HepG2 (cell line): ENCODE measurements at regions not wholly inside any gene's neighbourhood (a gene's known extent, or its start where the extent isn't known, plus 50 kb on each side); places are given as distances from the start of the nearest gene placed in this dataset.

ENCODE experiments used
- ATAC-seq: fragments of 200-7000 bp; cut with Tn5 transposase; 3 replicates; pipeline ENCODE4 v1.9.1; 2020; ENCODE audit warnings: mild to moderate bottlenecking, moderate library complexity
- BruUV-seq: library from RNA; stranded (reverse); fragments of 400-500 nt; replicated peaks from 2 replicates; lab custom pipeline; 2021; lab: Mats Ljungman, UMichigan
- CTCF ChIA-PET: fragments of 300-600 bp; formaldehyde crosslinking; extraction: SDS; loops from one replicate; lab custom pipeline; 2021; ENCODE audit warnings: low total read pairs, inconsistent platforms, low intra/inter-chr PET ratio; lab: Yijun Ruan, JAX
- POLR2A ChIA-PET: fragments of 350-600 bp; sonication (Branson Sonifier 250); formaldehyde crosslinking; loops from one replicate; lab custom pipeline; 2020; ENCODE audit warnings: antibody characterized with exemption, inconsistent platforms; lab: Yijun Ruan, JAX
- DNase-seq: peaks from one replicate; pipeline ENCODE4 v3.0.0-alpha.2; 2015; ENCODE audit warnings: low spot score
- FAIRE-seq: peaks from 3 replicates; lab custom pipeline; 2011; peaks lifted over from hg19 to GRCh38; lab: Jason Lieb, UNC
- H2AFZ ChIP-seq: one replicate; pipeline ENCODE4 v1.6.1; 2011; ENCODE audit warnings: low read length, inconsistent platforms
- H3K27ac ChIP-seq: fragments of 300-600 bp; 3 replicates; pipeline ENCODE4 v1.8.0; 2011; ENCODE audit warnings: mixed run types, mild to moderate bottlenecking, mixed read lengths, low read length, inconsistent platforms; ENCODE audit not compliant: insufficient read depth; ENCODE audit errors: extremely low read length
- H3K27me3 ChIP-seq, 2 experiments: fragments of 200-600 bp in 1 of 2; 2 replicates in 1 of 2; 3 replicates in 1 of 2; pipeline versions ENCODE4 v1.6.0 to v1.8.0; 2011; ENCODE audit warnings: low read length in 2 of 2, mild to moderate bottlenecking in 2 of 2, moderate library complexity in 2 of 2, inconsistent platforms in 1 of 2; ENCODE audit not compliant: insufficient read depth in 2 of 2, control insufficient read depth in 1 of 2
- H3K36me3 ChIP-seq, 2 experiments: fragments of 200-600 bp in 1 of 2; replicated peaks in 1 of 2; 2 replicates in 1 of 2; 3 replicates in 1 of 2; pipeline versions ENCODE4 v1.5.1 to v1.8.0; 2011; ENCODE audit warnings: low read length in 2 of 2, inconsistent platforms in 1 of 2; ENCODE audit not compliant: insufficient read depth in 2 of 2, control insufficient read depth in 1 of 2
- H3K4me1 ChIP-seq: 2 replicates; pipeline ENCODE4 v1.5.1; 2012; ENCODE audit warnings: low read length, inconsistent platforms; ENCODE audit not compliant: insufficient read depth
- H3K4me2 ChIP-seq: 2 replicates; pipeline ENCODE4 v1.6.0; 2011; ENCODE audit warnings: low read depth, low read length, inconsistent platforms
- H3K4me3 ChIP-seq, 3 experiments: fragments of 200-600 bp in 1 of 3; sonication (generic), shearing (Covaris generic) in 1 of 3; replicated peaks in 1 of 3; 2 replicates each; pipeline ENCODE4 v1.5.1; 2011 to 2016; ENCODE audit warnings: low read length in 3 of 3, inconsistent platforms in 2 of 3, low read depth in 2 of 3, mild to moderate bottlenecking in 2 of 3, control low read depth in 1 of 3, mixed read lengths in 1 of 3; ENCODE audit not compliant: insufficient read depth in 1 of 3
- H3K79me2 ChIP-seq: one replicate; pipeline ENCODE4 v1.6.1; 2011; ENCODE audit warnings: low read length, inconsistent platforms; ENCODE audit not compliant: insufficient read depth
- H3K9ac ChIP-seq: 2 replicates; pipeline ENCODE4 v1.6.0; 2011; ENCODE audit warnings: mild to moderate bottlenecking, low read depth, low read length, inconsistent platforms; ENCODE audit not compliant: insufficient read depth
- H3K9me3 ChIP-seq: 2 replicates; pipeline ENCODE4 v1.5.1; 2012; ENCODE audit warnings: mild to moderate bottlenecking, low read length
- H4K20me1 ChIP-seq: 2 replicates; pipeline ENCODE4 v1.6.0; 2011; ENCODE audit warnings: inconsistent platforms, mild to moderate bottlenecking, low read length, moderate library complexity; ENCODE audit not compliant: insufficient read depth
- FOXM1 ChIP-seq: sonication (generic); formaldehyde crosslinking; IDR thresholded peaks from 2 replicates; pipeline ENCODE4 v1.5.0; 2020; ENCODE audit warnings: missing genetic modification reagents
- KMT2A ChIP-seq: sonication (generic); formaldehyde crosslinking; IDR thresholded peaks from 2 replicates; pipeline ENCODE4 v1.4.0; 2020; ENCODE audit warnings: missing genetic modification reagents
- MATR3 ChIP-seq: sonication (generic); formaldehyde crosslinking; IDR thresholded peaks from 2 replicates; pipeline ENCODE4 v1.4.0; 2020; ENCODE audit warnings: missing genetic modification reagents
- NFATC3 ChIP-seq: sonication (generic); formaldehyde crosslinking; IDR thresholded peaks from 2 replicates; pipeline ENCODE4 v1.5.1; 2020; ENCODE audit warnings: mild to moderate bottlenecking, missing genetic modification reagents
- NFRKB ChIP-seq: fragments of 450-650 bp; IDR thresholded peaks from 2 replicates; pipeline ENCODE4 v1.6.1; 2017
- SALL2 ChIP-seq: sonication (generic); formaldehyde crosslinking; IDR thresholded peaks from 2 replicates; pipeline ENCODE4 v1.8.1; 2023; ENCODE audit warnings: mild to moderate bottlenecking, missing genetic modification reagents, inconsistent platforms
- SMARCE1 ChIP-seq: fragments of 450-650 bp; IDR thresholded peaks from 2 replicates; pipeline ENCODE4 v1.6.1; 2017; ENCODE audit warnings: borderline replicate concordance
- TOPORS ChIP-seq: sonication (generic); formaldehyde crosslinking; IDR thresholded peaks from 2 replicates; pipeline ENCODE4 v1.8.0; 2023; ENCODE audit warnings: mild to moderate bottlenecking, missing genetic modification reagents
- ZBTB3 ChIP-seq: sonication (generic); formaldehyde crosslinking; IDR thresholded peaks from 2 replicates; pipeline ENCODE4 v1.4.0; 2020; ENCODE audit warnings: low read depth, mild to moderate bottlenecking, moderate library complexity, missing genetic modification reagents, borderline replicate concordance
- ZNF44 ChIP-seq: sonication (generic); formaldehyde crosslinking; IDR thresholded peaks from 2 replicates; pipeline ENCODE4 v1.5.1; 2020; ENCODE audit warnings: mild to moderate bottlenecking, missing genetic modification reagents
- ZNF598 ChIP-seq: sonication (generic); formaldehyde crosslinking; IDR thresholded peaks from 2 replicates; pipeline ENCODE4 v1.5.1; 2020; ENCODE audit warnings: mild to moderate bottlenecking, missing genetic modification reagents, borderline replicate concordance
- WGBS: methylation state at CpG from one replicate; pipeline ENCODE4 v1.1.6; 2017; ENCODE audit warnings: low lambda C conversion rate; 5-methylcytosine and 5-hydroxymethylcytosine counted together
- in situ Hi-C: cut with HindIII; loops from 2 replicates; pipeline ENCODE4 v1.10.0; 2017; ENCODE audit warnings: low pct_unique_long_range_greater_than_20kb; ENCODE audit not compliant: extremely low pct_ligation_motif_present
- intact Hi-C: fragments of 100-400 bp; cut with micrococcal nuclease; formaldehyde crosslinking; loops from one replicate; pipeline ENCODE4 v1.10.0; 2022; ENCODE audit not compliant: unreplicated experiment
- TF ChIP-seq, protein P1 (sequence below): sonication (generic); formaldehyde crosslinking; IDR thresholded peaks from 2 replicates; pipeline ENCODE4 v1.4.0; 2020; ENCODE audit warnings: missing genetic modification reagents
- TF ChIP-seq, protein P2 (sequence below): sonication (generic); formaldehyde crosslinking; IDR thresholded peaks from 2 replicates; pipeline ENCODE4 v1.5.0; 2020; ENCODE audit warnings: missing genetic modification reagents
- TF ChIP-seq, protein P3 (sequence below), 2 experiments: fragments of 450-650 bp in 1 of 2; sonication (generic) in 1 of 2; formaldehyde crosslinking in 1 of 2; IDR thresholded peaks; 2 replicates each; pipeline versions ENCODE4 v1.6.1 to v1.8.0; 2016 to 2022; ENCODE audit warnings: antibody characterized with exemption in 1 of 2, mild to moderate bottlenecking in 1 of 2, missing genetic modification reagents in 1 of 2

DNA sequence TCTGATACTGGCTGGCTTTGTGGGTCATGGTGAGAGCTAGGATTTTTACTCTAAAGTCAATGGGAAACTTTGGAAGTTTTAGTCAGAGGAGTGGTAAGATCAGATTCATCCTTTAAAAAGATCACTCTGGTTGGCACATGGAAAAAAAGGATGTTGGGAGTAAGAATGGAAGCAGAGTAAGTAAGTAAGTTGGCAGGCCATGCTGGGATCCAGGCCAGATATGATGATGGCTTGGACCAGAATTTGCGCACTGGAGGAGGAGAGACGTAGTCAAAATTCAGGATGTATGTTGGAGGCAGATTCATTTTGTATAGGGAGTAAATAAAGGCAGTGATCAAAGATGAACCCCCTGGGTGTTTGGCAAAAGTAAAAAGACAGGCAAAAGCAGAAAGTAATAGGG is 283.3 kb upstream of the THSD7B start:
- no peak overlapping the region for H2AFZ ChIP-seq
- H3K9ac ChIP-seq = no peak overlapping the region
- POLR2A ChIA-PET = no interaction called here
- no peaks in the 10 kb centered on the region for H3K27me3 ChIP-seq
- H4K20me1 ChIP-seq = no peaks in the 10 kb centered on the region
- DNase-seq (no peak), ATAC-seq (no peak), FAIRE-seq (no peak)
- CTCF ChIA-PET = no interaction called here
- H3K9me3 ChIP-seq = peaks cover 18% of the 10 kb centered on the region; the same call in 1 of the 2 replicates
- H3K4me3 ChIP-seq = no peak overlapping the region
- H3K36me3 ChIP-seq = no peaks in the 10 kb centered on the region
- H3K4me1 ChIP-seq = no peaks in the 10 kb centered on the region
- 49% methylated on average over 2 of the region's 2 CpGs for WGBS
- H3K79me2 ChIP-seq = no peaks in the 10 kb centered on the region
- no peak overlapping the region for H3K4me2 ChIP-seq
- no peak overlapping the region for H3K27ac ChIP-seq
- no TSS peak for BruUV-seq
- in situ Hi-C loops = no loop called here
- intact Hi-C loops = no loop called here
- TF ChIP-seq SMARCE1 = no peak
- TF ChIP-seq, protein P1, sequence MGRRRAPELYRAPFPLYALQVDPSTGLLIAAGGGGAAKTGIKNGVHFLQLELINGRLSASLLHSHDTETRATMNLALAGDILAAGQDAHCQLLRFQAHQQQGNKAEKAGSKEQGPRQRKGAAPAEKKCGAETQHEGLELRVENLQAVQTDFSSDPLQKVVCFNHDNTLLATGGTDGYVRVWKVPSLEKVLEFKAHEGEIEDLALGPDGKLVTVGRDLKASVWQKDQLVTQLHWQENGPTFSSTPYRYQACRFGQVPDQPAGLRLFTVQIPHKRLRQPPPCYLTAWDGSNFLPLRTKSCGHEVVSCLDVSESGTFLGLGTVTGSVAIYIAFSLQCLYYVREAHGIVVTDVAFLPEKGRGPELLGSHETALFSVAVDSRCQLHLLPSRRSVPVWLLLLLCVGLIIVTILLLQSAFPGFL (CRISPR knock-in tag) = no peak
- TF ChIP-seq KMT2A = no peak
- no peak for TF ChIP-seq ZBTB3 (CRISPR knock-in tag)
- TF ChIP-seq, protein P2, sequence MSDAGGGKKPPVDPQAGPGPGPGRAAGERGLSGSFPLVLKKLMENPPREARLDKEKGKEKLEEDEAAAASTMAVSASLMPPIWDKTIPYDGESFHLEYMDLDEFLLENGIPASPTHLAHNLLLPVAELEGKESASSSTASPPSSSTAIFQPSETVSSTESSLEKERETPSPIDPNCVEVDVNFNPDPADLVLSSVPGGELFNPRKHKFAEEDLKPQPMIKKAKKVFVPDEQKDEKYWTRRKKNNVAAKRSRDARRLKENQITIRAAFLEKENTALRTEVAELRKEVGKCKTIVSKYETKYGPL (CRISPR knock-in tag) = no peak
- TF ChIP-seq FOXM1 (CRISPR knock-in tag) = no peak
- no peak for TF ChIP-seq ZNF598 (CRISPR knock-in tag)
- TF ChIP-seq NFRKB = no peak
- TF ChIP-seq, protein P3, sequence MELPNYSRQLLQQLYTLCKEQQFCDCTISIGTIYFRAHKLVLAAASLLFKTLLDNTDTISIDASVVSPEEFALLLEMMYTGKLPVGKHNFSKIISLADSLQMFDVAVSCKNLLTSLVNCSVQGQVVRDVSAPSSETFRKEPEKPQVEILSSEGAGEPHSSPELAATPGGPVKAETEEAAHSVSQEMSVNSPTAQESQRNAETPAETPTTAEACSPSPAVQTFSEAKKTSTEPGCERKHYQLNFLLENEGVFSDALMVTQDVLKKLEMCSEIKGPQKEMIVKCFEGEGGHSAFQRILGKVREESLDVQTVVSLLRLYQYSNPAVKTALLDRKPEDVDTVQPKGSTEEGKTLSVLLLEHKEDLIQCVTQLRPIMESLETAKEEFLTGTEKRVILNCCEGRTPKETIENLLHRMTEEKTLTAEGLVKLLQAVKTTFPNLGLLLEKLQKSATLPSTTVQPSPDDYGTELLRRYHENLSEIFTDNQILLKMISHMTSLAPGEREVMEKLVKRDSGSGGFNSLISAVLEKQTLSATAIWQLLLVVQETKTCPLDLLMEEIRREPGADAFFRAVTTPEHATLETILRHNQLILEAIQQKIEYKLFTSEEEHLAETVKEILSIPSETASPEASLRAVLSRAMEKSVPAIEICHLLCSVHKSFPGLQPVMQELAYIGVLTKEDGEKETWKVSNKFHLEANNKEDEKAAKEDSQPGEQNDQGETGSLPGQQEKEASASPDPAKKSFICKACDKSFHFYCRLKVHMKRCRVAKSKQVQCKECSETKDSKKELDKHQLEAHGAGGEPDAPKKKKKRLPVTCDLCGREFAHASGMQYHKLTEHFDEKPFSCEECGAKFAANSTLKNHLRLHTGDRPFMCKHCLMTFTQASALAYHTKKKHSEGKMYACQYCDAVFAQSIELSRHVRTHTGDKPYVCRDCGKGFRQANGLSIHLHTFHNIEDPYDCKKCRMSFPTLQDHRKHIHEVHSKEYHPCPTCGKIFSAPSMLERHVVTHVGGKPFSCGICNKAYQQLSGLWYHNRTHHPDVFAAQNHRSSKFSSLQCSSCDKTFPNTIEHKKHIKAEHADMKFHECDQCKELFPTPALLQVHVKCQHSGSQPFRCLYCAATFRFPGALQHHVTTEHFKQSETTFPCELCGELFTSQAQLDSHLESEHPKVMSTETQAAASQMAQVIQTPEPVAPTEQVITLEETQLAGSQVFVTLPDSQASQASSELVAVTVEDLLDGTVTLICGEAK (IDR thresholded peaks at IDR 0.05) = no peak
- TF ChIP-seq, protein P3 (CRISPR knock-in tag; IDR thresholded peaks at IDR 0.05) = no peak
- no peak for TF ChIP-seq NFATC3
- TF ChIP-seq MATR3 = no peak
- no peak for TF ChIP-seq TOPORS (CRISPR knock-in tag)
- no peak for TF ChIP-seq ZNF44 (CRISPR knock-in tag)
- no peak for TF ChIP-seq SALL2 (CRISPR knock-in tag)
